ENCODE measurements at regions not wholly inside any gene's neighbourhood (a gene's known extent, or its start where the extent isn't known, plus 50 kb on each side); places are given as distances from the start of the nearest gene placed in this dataset.
A peak's percentile ranks its signal among the peaks of the same experiment; 100 is the strongest.
"Not testable (repeated sequence)": the region's sequence is repeated elsewhere in the genome, so short reads cannot be mapped to it uniquely, and the experiment has no call there.

- DNase-seq (ENCODE audit: low read depth) = no peak
These were observed 248.1 kb downstream of the KIF20B start for GRCh38 chr10:89949496-89949895.

- no peak for DNase-seq (ENCODE audit: low read depth)
These were observed 250.9 kb downstream of the KIF20B start for GRCh38 chr10:89952325-89952724.

- DNase-seq (ENCODE audit: low read depth) = no peak
These were observed 251.4 kb downstream of the KIF20B start for GRCh38 chr10:89952751-89953150.

- DNase-seq (ENCODE audit: low read depth) = no peak
These were observed 252.7 kb downstream of the KIF20B start for GRCh38 chr10:89954061-89954460.

- DNase-seq (ENCODE audit: low read depth) = no peak
These were observed 253.6 kb downstream of the KIF20B start for GRCh38 chr10:89954787-89955566.

GRCh38 chr10:89959433-89960110 is 258.2 kb downstream of the KIF20B start:
- DNase-seq (ENCODE audit: low read depth) = no peak

GRCh38 chr10:89963451-89964102 is 262.2 kb downstream of the KIF20B start:
- no peak for DNase-seq (ENCODE audit: low read depth)

- no peak for DNase-seq (ENCODE audit: low read depth)
These were observed 264.8 kb downstream of the KIF20B start for GRCh38 chr10:89966211-89966610.

GRCh38 chr10:89973326-89973725 is 271.9 kb downstream of the KIF20B start:
- DNase-seq (ENCODE audit: low read depth) = peak; percentile 14

- DNase-seq (ENCODE audit: low read depth) = no peak
These were observed 273.7 kb downstream of the KIF20B start for GRCh38 chr10:89975071-89975470.

GRCh38 chr10:89975771-89976170 is 274.4 kb downstream of the KIF20B start:
- no peak for DNase-seq (ENCODE audit: low read depth)

GRCh38 chr10:89978081-89978480 is 276.7 kb downstream of the KIF20B start:
- DNase-seq (ENCODE audit: low read depth) = no peak

GRCh38 chr10:89979726-89980125 is 278.3 kb downstream of the KIF20B start:
- no peak for DNase-seq (ENCODE audit: low read depth)

GRCh38 chr10:89980166-89980565 is 278.8 kb downstream of the KIF20B start:
- no peak for DNase-seq (ENCODE audit: low read depth)

GRCh38 chr10:89981891-89982290 is 280.5 kb downstream of the KIF20B start:
- DNase-seq (ENCODE audit: low read depth) = peak; percentile 38

GRCh38 chr10:89985446-89985845 is 284.1 kb downstream of the KIF20B start:
- no peak for DNase-seq (ENCODE audit: low read depth)

GRCh38 chr10:89988361-89988760 is 287.0 kb downstream of the KIF20B start:
- not testable (repeated sequence) for DNase-seq (ENCODE audit: low read depth)

GRCh38 chr10:89992575-89992974 is 291.2 kb downstream of the KIF20B start:
- no peak for DNase-seq (ENCODE audit: low read depth)

GRCh38 chr10:90007226-90007625 is 305.8 kb downstream of the KIF20B start:
- peak; percentile 16 for DNase-seq (ENCODE audit: low read depth)

- DNase-seq (ENCODE audit: low read depth) = not testable (repeated sequence)
These were observed 309.9 kb downstream of the KIF20B start for GRCh38 chr10:90011281-90011680.

GRCh38 chr10:90018819-90019218 is 317.4 kb downstream of the KIF20B start:
- no peak for DNase-seq (ENCODE audit: low read depth)

- no peak for DNase-seq (ENCODE audit: low read depth)
These were observed 319.1 kb downstream of the KIF20B start for GRCh38 chr10:90020506-90020905.

GRCh38 chr10:90023950-90024349 is 322.6 kb downstream of the KIF20B start:
- DNase-seq (ENCODE audit: low read depth) = peak; percentile 14

Data from iris pigment epithelial cell (primary cell).